SK-N-SH (cell line): ENCODE measurements at regions not wholly inside any gene's neighbourhood (a gene's known extent, or its start where the extent isn't known, plus 50 kb on each side); places are given as distances from the start of the nearest gene placed in this dataset.
A peak's percentile ranks its signal among the peaks of the same experiment; 100 is the strongest.

Source experiments
- CTCF ChIA-PET: fragments of 300-600, 350-600 bp; formaldehyde crosslinking; extraction: SDS; loops from one replicate; lab custom pipeline; 2021; lab: Yijun Ruan, JAX
- POLR2A ChIA-PET: fragments of 350-600 bp; sonication (Branson Sonifier 250); formaldehyde crosslinking; extraction: SDS; loops from one replicate; lab custom pipeline; 2020; ENCODE audit warnings: antibody characterized with exemption, inconsistent platforms; lab: Yijun Ruan, JAX
- DNase-seq: peaks from one replicate; pipeline ENCODE4 v3.0.0; 2012
- H2AFZ ChIP-seq: fragments of 200-600 bp; sonication (generic); 2 replicates; pipeline ENCODE4 v1.8.1; 2016; ENCODE audit warnings: antibody characterized with exemption, mild to moderate bottlenecking, low read depth
- H3F3A ChIP-seq: fragments of 200-600 bp; sonication (generic); replicated peaks from 2 replicates; pipeline ENCODE3; 2016; ENCODE audit warnings: antibody characterized with exemption, mild to moderate bottlenecking; ENCODE audit not compliant: insufficient read depth
- H3K27ac ChIP-seq, 2 experiments: fragments of 200-500 bp in 1 of 2; fragments of 200-600 bp in 1 of 2; sonication (Bioruptor generic) in 1 of 2; sonication (generic), shearing (Covaris generic) in 1 of 2; 2 replicates each; pipeline versions ENCODE4 v1.5.1 to v1.6.1; 2014 to 2016; ENCODE audit warnings: low read depth in 2 of 2, inconsistent platforms in 1 of 2, low read length in 1 of 2, mild to moderate bottlenecking in 1 of 2, mixed read lengths in 1 of 2
- H3K27me3 ChIP-seq: fragments of 200-600 bp; sonication (generic), shearing (Covaris generic); 2 replicates; pipeline ENCODE4 v1.6.1; 2016; ENCODE audit warnings: mixed run types; ENCODE audit not compliant: insufficient read depth
- H3K36me3 ChIP-seq, 2 experiments: fragments of 200-500 bp in 1 of 2; fragments of 200-600 bp in 1 of 2; sonication (Bioruptor generic) in 1 of 2; sonication (generic) in 1 of 2; replicated peaks in 1 of 2; 2 replicates each; pipeline versions ENCODE3 to v1.5.1; 2014 to 2016; ENCODE audit warnings: low read length in 1 of 2, mild to moderate bottlenecking in 1 of 2; ENCODE audit not compliant: insufficient read depth in 2 of 2, control insufficient read depth in 1 of 2
- H3K4me1 ChIP-seq, 2 experiments: fragments of 200-500 bp in 1 of 2; fragments of 200-600 bp in 1 of 2; sonication (Bioruptor generic) in 1 of 2; sonication (generic), shearing (Covaris generic) in 1 of 2; 2 replicates each; pipeline versions ENCODE4 v1.5.1 to v1.6.1; 2014 to 2016; ENCODE audit warnings: low read depth in 1 of 2, low read length in 1 of 2, mixed run types in 1 of 2; ENCODE audit not compliant: insufficient read depth in 2 of 2, control insufficient read depth in 1 of 2
- H3K4me2 ChIP-seq: fragments of 200-600 bp; sonication (generic), shearing (Covaris generic); 2 replicates; pipeline ENCODE4 v1.6.1; 2017; ENCODE audit warnings: mixed run types
- H3K4me3 ChIP-seq, 2 experiments: fragments of 200-500 bp in 1 of 2; fragments of 200-600 bp in 1 of 2; sonication (Bioruptor generic) in 1 of 2; sonication (generic), shearing (Covaris generic) in 1 of 2; 2 replicates each; pipeline versions ENCODE4 v1.5.1 to v1.8.1; 2014 to 2016; ENCODE audit warnings: low read depth in 2 of 2, inconsistent platforms in 1 of 2, low read length in 1 of 2, mild to moderate bottlenecking in 1 of 2, mixed read lengths in 1 of 2, moderate library complexity in 1 of 2
- H3K79me2 ChIP-seq: fragments of 200-600 bp; sonication (generic); 2 replicates; pipeline ENCODE4 v1.8.1; 2017; ENCODE audit warnings: mild to moderate bottlenecking; ENCODE audit not compliant: insufficient read depth
- H3K9ac ChIP-seq: fragments of 200-600 bp; sonication (generic); 2 replicates; pipeline ENCODE4 v1.6.1; 2017; ENCODE audit warnings: mixed run types
- H3K9me2 ChIP-seq: fragments of 200-600 bp; sonication (generic); 2 replicates; pipeline ENCODE4 v1.6.1; 2017; ENCODE audit warnings: mixed run types
- H3K9me3 ChIP-seq: fragments of 200-600 bp; sonication (generic); 2 replicates; pipeline ENCODE4 v1.6.1; 2017; ENCODE audit warnings: mixed run types, mild to moderate bottlenecking, moderate library complexity
- H4K20me1 ChIP-seq: fragments of 200-600 bp; sonication (generic); 2 replicates; pipeline ENCODE4 v1.6.1; 2017; ENCODE audit warnings: mild to moderate bottlenecking, mixed run types; ENCODE audit not compliant: insufficient read depth
- EP300 ChIP-seq, 2 experiments: IDR thresholded peaks; 2 replicates each; pipeline versions ENCODE4 v1.4.0 to v1.6.1; 2012; ENCODE audit warnings: borderline replicate concordance in 1 of 2, low read depth in 1 of 2, low read length in 1 of 2
- FOSL2 ChIP-seq: IDR thresholded peaks from 2 replicates; pipeline ENCODE4 v1.4.0; 2012; ENCODE audit warnings: low read depth, mild to moderate bottlenecking, moderate library complexity, borderline replicate concordance
- FOXJ3 ChIP-seq: sonication (generic); formaldehyde crosslinking; IDR thresholded peaks from 2 replicates; pipeline ENCODE4 v1.5.1; 2020; ENCODE audit warnings: mild to moderate bottlenecking, missing genetic modification reagents
- GATA2 ChIP-seq: sonication (generic); formaldehyde crosslinking; IDR thresholded peaks from 2 replicates; pipeline ENCODE4 v1.5.0; 2020; ENCODE audit warnings: mild to moderate bottlenecking, missing genetic modification reagents
- JUND ChIP-seq: IDR thresholded peaks from 2 replicates; pipeline ENCODE4 v1.4.0; 2012
- MAX ChIP-seq: IDR thresholded peaks from 2 replicates; pipeline ENCODE4 v1.4.0; 2012; ENCODE audit warnings: low read depth
- PBX3 ChIP-seq: IDR thresholded peaks from 2 replicates; pipeline ENCODE4; 2012
- POLR2AphosphoS5 ChIP-seq: IDR thresholded peaks from 2 replicates; pipeline ENCODE4 v1.6.1; 2012; ENCODE audit warnings: low read depth, low read length
- RXRA ChIP-seq: IDR thresholded peaks from 2 replicates; pipeline ENCODE4 v1.4.0; 2012; ENCODE audit warnings: low read depth, mild to moderate bottlenecking, borderline replicate concordance
- SIN3A ChIP-seq: IDR thresholded peaks from 2 replicates; pipeline ENCODE4 v1.6.1; 2012; ENCODE audit warnings: low read depth, mild to moderate bottlenecking, low read length, moderate library complexity, borderline replicate concordance
- WGBS: methylation state at CpG from one replicate; pipeline ENCODE4 v1.1.6; 2017; ENCODE audit warnings: low lambda C conversion rate; 5-methylcytosine and 5-hydroxymethylcytosine counted together
- TF ChIP-seq, protein P1 (sequence below): IDR thresholded peaks from 2 replicates; pipeline ENCODE4 v1.4.0; 2012; ENCODE audit warnings: low read depth, borderline replicate concordance
- TF ChIP-seq, protein P2 (sequence below): IDR thresholded peaks from 2 replicates; pipeline ENCODE4 v1.6.1; 2012; ENCODE audit warnings: mild to moderate bottlenecking, low read depth, low read length, moderate library complexity
- TF ChIP-seq, protein P3 (sequence below): fragments of 150-350 bp; IDR thresholded peaks from 2 replicates; pipeline ENCODE4 v1.6.1; 2017; ENCODE audit warnings: antibody characterized with exemption, low read length, low read depth, borderline replicate concordance

- TF ChIP-seq PBX3: no peak
- TF ChIP-seq MAX: no peak
- TF ChIP-seq, all 33 proteins: peak for 0
Measured at GRCh38 chr7:119167431-119167830, 942.9 kb downstream of the ANKRD7 start (continued).

- Histone ChIP-seq H3F3A (no peaks in the 10 kb centered on the region), H3K36me3 (no peaks in the 10 kb centered on the region), H3K9me2 (no peaks in the 10 kb centered on the region), H3K4me1 (peaks cover 0 to 18% of the 10 kb centered on the region in 2 experiments; a peak in 2 of 4 replicates), H3K79me2 (no peaks in the 10 kb centered on the region), H3K4me2 (no peak overlapping the region), H4K20me1 (no peaks in the 10 kb centered on the region), H3K9me3 (no peaks in the 10 kb centered on the region), H3K27ac (no peak overlapping the region), H3K27me3 (no peaks in the 10 kb centered on the region), H2AFZ (no peak overlapping the region)
- CTCF ChIA-PET: no interaction called here
- 36% methylated on average over 5 of the region's 5 CpGs for WGBS
- no peak for DNase-seq
- TF ChIP-seq JUND (no peak), POLR2AphosphoS5 (no peak), PBX3 (no peak), RXRA (no peak), FOXJ3 (CRISPR knock-in tag) (no peak), FOSL2 (no peak), MAX (no peak)
- TF ChIP-seq, all 33 proteins: peak for 0
- H3K4me3 ChIP-seq: no peak overlapping the region
- H3K9ac ChIP-seq: no peak overlapping the region
- POLR2A ChIA-PET: no interaction called here
Measured at GRCh38 chr7:119172043-119172442, 947.5 kb downstream of the ANKRD7 start.

- no peaks in the 10 kb centered on the region for H3K27me3 ChIP-seq
- POLR2A ChIA-PET: no interaction called here
- peak; percentile 26 for DNase-seq
- TF ChIP-seq, protein P1, sequence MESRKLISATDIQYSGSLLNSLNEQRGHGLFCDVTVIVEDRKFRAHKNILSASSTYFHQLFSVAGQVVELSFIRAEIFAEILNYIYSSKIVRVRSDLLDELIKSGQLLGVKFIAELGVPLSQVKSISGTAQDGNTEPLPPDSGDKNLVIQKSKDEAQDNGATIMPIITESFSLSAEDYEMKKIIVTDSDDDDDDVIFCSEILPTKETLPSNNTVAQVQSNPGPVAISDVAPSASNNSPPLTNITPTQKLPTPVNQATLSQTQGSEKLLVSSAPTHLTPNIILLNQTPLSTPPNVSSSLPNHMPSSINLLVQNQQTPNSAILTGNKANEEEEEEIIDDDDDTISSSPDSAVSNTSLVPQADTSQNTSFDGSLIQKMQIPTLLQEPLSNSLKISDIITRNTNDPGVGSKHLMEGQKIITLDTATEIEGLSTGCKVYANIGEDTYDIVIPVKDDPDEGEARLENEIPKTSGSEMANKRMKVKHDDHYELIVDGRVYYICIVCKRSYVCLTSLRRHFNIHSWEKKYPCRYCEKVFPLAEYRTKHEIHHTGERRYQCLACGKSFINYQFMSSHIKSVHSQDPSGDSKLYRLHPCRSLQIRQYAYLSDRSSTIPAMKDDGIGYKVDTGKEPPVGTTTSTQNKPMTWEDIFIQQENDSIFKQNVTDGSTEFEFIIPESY: no peak
- TF ChIP-seq, protein P2, sequence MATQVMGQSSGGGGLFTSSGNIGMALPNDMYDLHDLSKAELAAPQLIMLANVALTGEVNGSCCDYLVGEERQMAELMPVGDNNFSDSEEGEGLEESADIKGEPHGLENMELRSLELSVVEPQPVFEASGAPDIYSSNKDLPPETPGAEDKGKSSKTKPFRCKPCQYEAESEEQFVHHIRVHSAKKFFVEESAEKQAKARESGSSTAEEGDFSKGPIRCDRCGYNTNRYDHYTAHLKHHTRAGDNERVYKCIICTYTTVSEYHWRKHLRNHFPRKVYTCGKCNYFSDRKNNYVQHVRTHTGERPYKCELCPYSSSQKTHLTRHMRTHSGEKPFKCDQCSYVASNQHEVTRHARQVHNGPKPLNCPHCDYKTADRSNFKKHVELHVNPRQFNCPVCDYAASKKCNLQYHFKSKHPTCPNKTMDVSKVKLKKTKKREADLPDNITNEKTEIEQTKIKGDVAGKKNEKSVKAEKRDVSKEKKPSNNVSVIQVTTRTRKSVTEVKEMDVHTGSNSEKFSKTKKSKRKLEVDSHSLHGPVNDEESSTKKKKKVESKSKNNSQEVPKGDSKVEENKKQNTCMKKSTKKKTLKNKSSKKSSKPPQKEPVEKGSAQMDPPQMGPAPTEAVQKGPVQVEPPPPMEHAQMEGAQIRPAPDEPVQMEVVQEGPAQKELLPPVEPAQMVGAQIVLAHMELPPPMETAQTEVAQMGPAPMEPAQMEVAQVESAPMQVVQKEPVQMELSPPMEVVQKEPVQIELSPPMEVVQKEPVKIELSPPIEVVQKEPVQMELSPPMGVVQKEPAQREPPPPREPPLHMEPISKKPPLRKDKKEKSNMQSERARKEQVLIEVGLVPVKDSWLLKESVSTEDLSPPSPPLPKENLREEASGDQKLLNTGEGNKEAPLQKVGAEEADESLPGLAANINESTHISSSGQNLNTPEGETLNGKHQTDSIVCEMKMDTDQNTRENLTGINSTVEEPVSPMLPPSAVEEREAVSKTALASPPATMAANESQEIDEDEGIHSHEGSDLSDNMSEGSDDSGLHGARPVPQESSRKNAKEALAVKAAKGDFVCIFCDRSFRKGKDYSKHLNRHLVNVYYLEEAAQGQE: no peak
- TF ChIP-seq GATA2 (CRISPR knock-in tag): no peak
- no peak for TF ChIP-seq FOXJ3 (CRISPR knock-in tag)
- no peak for TF ChIP-seq SIN3A
- TF ChIP-seq EP300 (IDR thresholded peaks at IDR 0.05; ENCODE audit: borderline replicate concordance in 1 of 2, low read depth in 1 of 2, low read length in 1 of 2): no peak
- TF ChIP-seq, protein P3, sequence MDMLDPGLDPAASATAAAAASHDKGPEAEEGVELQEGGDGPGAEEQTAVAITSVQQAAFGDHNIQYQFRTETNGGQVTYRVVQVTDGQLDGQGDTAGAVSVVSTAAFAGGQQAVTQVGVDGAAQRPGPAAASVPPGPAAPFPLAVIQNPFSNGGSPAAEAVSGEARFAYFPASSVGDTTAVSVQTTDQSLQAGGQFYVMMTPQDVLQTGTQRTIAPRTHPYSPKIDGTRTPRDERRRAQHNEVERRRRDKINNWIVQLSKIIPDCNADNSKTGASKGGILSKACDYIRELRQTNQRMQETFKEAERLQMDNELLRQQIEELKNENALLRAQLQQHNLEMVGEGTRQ: no peak
Measured at GRCh38 chr7:119175911-119176627, 951.6 kb downstream of the ANKRD7 start.

More at GRCh38 chr7:119175911-119176627, 951.6 kb downstream of the ANKRD7 start:
- CTCF ChIA-PET: interaction anchor here (0.6 to 4.0 kb wide), 82 partner anchors 9 to 970 kb away, joined by 3 to 88 read pairs (median 4); no protein-coding TSS in a partner anchor
- Histone ChIP-seq H3K36me3 (no peaks in the 10 kb centered on the region), H2AFZ (peak overlapping the region; percentile 50), H3K9me2 (no peaks in the 10 kb centered on the region), H3K4me3 (no peak overlapping the region; a peak in 1 of 4 replicates), H3K9ac (no peak overlapping the region), H3K9me3 (no peaks in the 10 kb centered on the region), H3F3A (no peaks in the 10 kb centered on the region), H4K20me1 (no peaks in the 10 kb centered on the region), H3K4me2 (no peak overlapping the region), H3K4me1 (peaks cover 0 to 3% of the 10 kb centered on the region in 2 experiments; a peak in 2 of 4 replicates), H3K79me2 (no peaks in the 10 kb centered on the region), H3K27ac (no peak overlapping the region)
- WGBS: 3% methylated on average over 6 of the region's 6 CpGs
